ENCODE measurements at regions not wholly inside any gene's neighbourhood (a gene's known extent, or its start where the extent isn't known, plus 50 kb on each side); places are given as distances from the start of the nearest gene placed in this dataset.

- TF ChIP-seq, protein P1, sequence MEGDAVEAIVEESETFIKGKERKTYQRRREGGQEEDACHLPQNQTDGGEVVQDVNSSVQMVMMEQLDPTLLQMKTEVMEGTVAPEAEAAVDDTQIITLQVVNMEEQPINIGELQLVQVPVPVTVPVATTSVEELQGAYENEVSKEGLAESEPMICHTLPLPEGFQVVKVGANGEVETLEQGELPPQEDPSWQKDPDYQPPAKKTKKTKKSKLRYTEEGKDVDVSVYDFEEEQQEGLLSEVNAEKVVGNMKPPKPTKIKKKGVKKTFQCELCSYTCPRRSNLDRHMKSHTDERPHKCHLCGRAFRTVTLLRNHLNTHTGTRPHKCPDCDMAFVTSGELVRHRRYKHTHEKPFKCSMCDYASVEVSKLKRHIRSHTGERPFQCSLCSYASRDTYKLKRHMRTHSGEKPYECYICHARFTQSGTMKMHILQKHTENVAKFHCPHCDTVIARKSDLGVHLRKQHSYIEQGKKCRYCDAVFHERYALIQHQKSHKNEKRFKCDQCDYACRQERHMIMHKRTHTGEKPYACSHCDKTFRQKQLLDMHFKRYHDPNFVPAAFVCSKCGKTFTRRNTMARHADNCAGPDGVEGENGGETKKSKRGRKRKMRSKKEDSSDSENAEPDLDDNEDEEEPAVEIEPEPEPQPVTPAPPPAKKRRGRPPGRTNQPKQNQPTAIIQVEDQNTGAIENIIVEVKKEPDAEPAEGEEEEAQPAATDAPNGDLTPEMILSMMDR (IDR thresholded peaks at IDR 0.05), result no peak
- no peak for TF ChIP-seq EZH2 (IDR thresholded peaks at IDR 0.05; ENCODE audit: borderline replicate concordance, insufficient read depth, low read depth, low read length, poor library complexity, severe bottlenecking)
Observed at GRCh38 chr5:162816816-162817215, 620.6 kb upstream of the CCNG1 start.

Data from B cell (primary cell).